Neuronal stem cell (in vitro differentiated cells): ENCODE measurements at regions not wholly inside any gene's neighbourhood (a gene's known extent, or its start where the extent isn't known, plus 50 kb on each side); places are given as distances from the start of the nearest gene placed in this dataset.

Experiments used
- DNase-seq: peaks from one replicate; pipeline ENCODE4 v3.0.0-alpha.2; 2013; ENCODE audit warnings: low spot score
- H2AFZ ChIP-seq: one replicate; pipeline ENCODE4 v1.6.1; 2013; ENCODE audit warnings: mild to moderate bottlenecking, low read length, inconsistent platforms
- H2AK5ac ChIP-seq: 2 replicates; pipeline ENCODE4 v1.6.1; 2013; ENCODE audit warnings: low read depth, mild to moderate bottlenecking, inconsistent platforms, low read length, moderate library complexity, mixed read lengths
- H2BK120ac ChIP-seq: 2 replicates; pipeline ENCODE4 v1.6.1; 2013; ENCODE audit warnings: low read depth, mild to moderate bottlenecking, inconsistent platforms, low read length, moderate library complexity, mixed read lengths
- H2BK12ac ChIP-seq: one replicate; pipeline ENCODE4 v1.6.1; 2013; ENCODE audit warnings: low read length, inconsistent platforms
- H2BK15ac ChIP-seq: 2 replicates; pipeline ENCODE4 v1.6.1; 2013; ENCODE audit warnings: mild to moderate bottlenecking, low read length, inconsistent platforms, mixed read lengths
- H2BK5ac ChIP-seq: one replicate; pipeline ENCODE4 v1.6.1; 2013; ENCODE audit warnings: inconsistent platforms, mild to moderate bottlenecking, low read length, moderate library complexity
- H3K14ac ChIP-seq: one replicate; pipeline ENCODE4 v1.6.1; 2013; ENCODE audit warnings: low read length, inconsistent platforms
- H3K18ac ChIP-seq: 2 replicates; pipeline ENCODE4 v1.6.1; 2013; ENCODE audit warnings: low read length, inconsistent platforms
- H3K23ac ChIP-seq: 2 replicates; pipeline ENCODE4 v1.6.1; 2013; ENCODE audit warnings: low read depth, mild to moderate bottlenecking, mixed read lengths, low read length, inconsistent platforms; ENCODE audit not compliant: poor library complexity
- H3K27ac ChIP-seq: replicated peaks from 3 replicates; pipeline ENCODE4 v1.5.1; 2013; ENCODE audit warnings: low read length, inconsistent platforms
- H3K27me3 ChIP-seq, 3 experiments: 2 replicates each; pipeline ENCODE4 v1.6.1; 2013; ENCODE audit warnings: low read length in 3 of 3, mild to moderate bottlenecking in 2 of 3, inconsistent platforms in 1 of 3, low read depth in 1 of 3, mixed read lengths in 1 of 3, moderate library complexity in 1 of 3; ENCODE audit not compliant: control insufficient read depth in 3 of 3, insufficient read depth in 3 of 3
- H3K36me3 ChIP-seq, 2 donors: replicated peaks in 1 of 2; 2 replicates each; pipeline ENCODE4 v1.6.1; 2013; ENCODE audit warnings: low read length in 2 of 2; ENCODE audit not compliant: control insufficient read depth in 2 of 2, insufficient read depth in 2 of 2
- H3K4ac ChIP-seq: 2 replicates; pipeline ENCODE4 v1.6.1; 2013; ENCODE audit warnings: inconsistent platforms, mild to moderate bottlenecking, low read length, moderate library complexity
- H3K4me1 ChIP-seq, 2 donors: 1 replicate in 1 of 2; 2 replicates in 1 of 2; pipeline ENCODE4 v1.6.1; 2013; ENCODE audit warnings: low read length in 2 of 2, low read depth in 1 of 2; ENCODE audit not compliant: control insufficient read depth in 2 of 2, insufficient read depth in 1 of 2
- H3K4me2 ChIP-seq: one replicate; pipeline ENCODE4 v1.6.1; 2013; ENCODE audit warnings: mild to moderate bottlenecking, low read length, inconsistent platforms; ENCODE audit not compliant: insufficient read depth, poor library complexity, severe bottlenecking
- H3K4me3 ChIP-seq, 2 donors: 2 replicates each; pipeline ENCODE4 v1.5.1; 2013; ENCODE audit warnings: low read length in 2 of 2, mild to moderate bottlenecking in 2 of 2, inconsistent platforms in 1 of 2, moderate library complexity in 1 of 2
- H3K79me1 ChIP-seq: one replicate; pipeline ENCODE4 v1.6.1; 2013; ENCODE audit warnings: low read depth, mild to moderate bottlenecking, inconsistent platforms, low read length, moderate library complexity
- H3K9ac ChIP-seq: one replicate; pipeline ENCODE4 v1.6.1; 2013; ENCODE audit warnings: mild to moderate bottlenecking, low read depth, low read length, inconsistent platforms; ENCODE audit not compliant: poor library complexity
- H3K9me3 ChIP-seq, 2 donors: replicated peaks in 1 of 2; 2 replicates each; pipeline versions ENCODE3 to v1.6.1; 2013; ENCODE audit warnings: low read length in 2 of 2, mild to moderate bottlenecking in 2 of 2, inconsistent platforms in 1 of 2, low read depth in 1 of 2, mixed read lengths in 1 of 2, moderate library complexity in 1 of 2; ENCODE audit not compliant: control insufficient read depth in 2 of 2, insufficient read depth in 1 of 2
- H4K8ac ChIP-seq: one replicate; pipeline ENCODE4 v1.6.1; 2013; ENCODE audit warnings: low read depth, mild to moderate bottlenecking, inconsistent platforms, low read length, moderate library complexity
- H4K91ac ChIP-seq: one replicate; pipeline ENCODE4 v1.6.1; 2013; ENCODE audit warnings: low read length, low read depth, mild to moderate bottlenecking, inconsistent platforms; ENCODE audit not compliant: poor library complexity
- WGBS, 2 donors: extraction: QIAGEN DNeasy Blood & Tissue Kit; methylation state at CpG; one replicate each; pipeline ENCODE4 v1.1.7; 2013; ENCODE audit warnings: missing lambda C conversion rate in 2 of 2, mixed read lengths in 1 of 2; ENCODE audit not compliant: insufficient read length in 2 of 2, insufficient replicate concordance in 1 of 2; ENCODE audit errors: extremely low coverage in 2 of 2; 5-methylcytosine and 5-hydroxymethylcytosine counted together

DNA sequence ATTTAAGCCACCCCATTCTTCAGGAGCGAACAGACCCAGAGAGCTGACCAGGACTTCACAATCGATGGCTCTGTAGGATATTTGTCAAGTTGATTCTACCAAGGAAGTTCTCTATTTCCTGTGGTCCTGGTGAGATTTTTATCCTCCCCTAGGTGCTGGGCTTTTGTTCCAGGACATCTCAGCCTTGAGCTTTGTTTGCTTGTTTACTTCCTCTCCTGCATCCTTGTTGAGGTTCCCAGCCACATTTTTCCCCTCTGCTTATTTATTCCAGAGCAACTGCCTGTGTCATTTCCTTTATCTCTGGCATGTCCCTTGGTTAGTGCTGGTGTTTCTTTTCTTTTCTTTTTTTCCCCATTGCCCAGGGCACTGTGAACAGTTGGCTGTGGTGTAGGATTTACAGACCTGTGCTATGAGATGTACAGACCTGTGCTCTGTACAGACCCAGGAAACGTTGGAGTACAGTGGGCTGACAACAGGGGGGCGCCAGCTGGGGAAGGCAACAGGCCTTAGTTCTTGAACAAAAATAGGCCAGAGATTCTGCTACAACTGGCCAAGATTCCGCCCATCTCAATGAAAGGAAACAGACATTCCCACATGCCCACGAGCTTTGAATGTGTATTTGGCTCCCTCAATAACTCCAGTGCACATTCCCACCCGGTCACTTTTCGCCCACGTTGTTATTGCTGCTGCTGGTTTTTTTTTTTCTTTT lies 235.9 kb upstream of the DDI1 start:
- no peak for DNase-seq
- Histone ChIP-seq H2BK5ac (no peak overlapping the region), H3K4me3 (no peak overlapping the region), H3K36me3 (no peaks in the 10 kb centered on the region), H3K9me3 (no peaks in the 10 kb centered on the region), H3K27ac (no peak overlapping the region), H3K14ac (no peak overlapping the region), H2BK15ac (no peak overlapping the region), H2AFZ (peak overlapping the region; percentile 4), H4K91ac (no peak overlapping the region), H3K23ac (no peak overlapping the region), H2AK5ac (no peak overlapping the region), H3K4me2 (no peak overlapping the region), H3K4me1 (no peaks in the 10 kb centered on the region), H2BK120ac (no peak overlapping the region), H3K18ac (peak overlapping the region; percentile 67), H3K79me1 (no peaks in the 10 kb centered on the region), H2BK12ac (no peak overlapping the region), H3K9ac (no peak overlapping the region), H4K8ac (no peak overlapping the region), H3K27me3 (no peaks in the 10 kb centered on the region), H3K4ac (no peak overlapping the region)
- no CpG with 5 or more reads among the region's 9 CpGs for WGBS, 2 donors

DNA sequence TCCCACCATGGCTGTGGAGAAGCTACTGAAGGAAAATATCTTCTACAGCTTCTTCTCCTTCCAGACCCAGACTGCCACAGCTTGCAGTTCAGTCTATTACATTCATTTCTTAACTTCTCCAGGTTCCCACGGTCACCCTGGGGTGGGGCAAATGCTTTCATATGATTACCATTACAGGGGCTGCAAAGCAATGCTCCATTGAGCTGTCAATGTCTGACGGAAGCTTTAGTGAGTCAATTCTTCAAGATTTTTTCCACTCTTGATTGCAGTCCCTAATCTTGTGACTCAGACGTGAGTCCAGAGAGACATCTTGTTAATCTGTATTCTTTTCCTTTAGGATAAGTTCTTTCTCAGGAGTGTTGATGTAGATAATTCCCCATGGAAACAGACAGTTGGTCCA lies 233.4 kb upstream of the DDI1 start:
- no CpG with 5 or more reads among the region's 3 CpGs for whole genome bisulfite sequencing, 2 donors
- H3K4me3 ChIP-seq: no peak overlapping the region
- no peak overlapping the region for H3K9ac ChIP-seq

GRCh38 chr11:103805688-103806009 lies 230.8 kb upstream of the DDI1 start:
- no peaks in the 10 kb centered on the region for H3K27me3 ChIP-seq
- no peak overlapping the region for H3K4me3 ChIP-seq
- no peak for DNase-seq
- H4K8ac ChIP-seq: no peak overlapping the region
- H2BK15ac ChIP-seq: no peak overlapping the region
- H3K4ac ChIP-seq: no peak overlapping the region
- H3K23ac ChIP-seq: no peak overlapping the region
- H4K91ac ChIP-seq: no peak overlapping the region
- H3K4me1 ChIP-seq: no peaks in the 10 kb centered on the region
- no peak overlapping the region for H3K14ac ChIP-seq
- no peak overlapping the region for H2BK120ac ChIP-seq
- H2AFZ ChIP-seq: no peak overlapping the region
- no peak overlapping the region for H3K18ac ChIP-seq
- no peak overlapping the region for H3K9ac ChIP-seq
- H2AK5ac ChIP-seq: no peak overlapping the region
- H3K9me3 ChIP-seq: no peaks in the 10 kb centered on the region
- no peak overlapping the region for H3K27ac ChIP-seq
- H2BK12ac ChIP-seq: no peak overlapping the region
- no peaks in the 10 kb centered on the region for H3K36me3 ChIP-seq
- no peak overlapping the region for H3K4me2 ChIP-seq
- H2BK5ac ChIP-seq: no peak overlapping the region
- no peaks in the 10 kb centered on the region for H3K79me1 ChIP-seq

More for the DNA sequence above, 233.4 kb upstream of the DDI1 start:
- H4K91ac ChIP-seq: no peak overlapping the region
- H3K4me2 ChIP-seq: no peak overlapping the region
- H3K18ac ChIP-seq: no peak overlapping the region
- no peaks in the 10 kb centered on the region for H3K4me1 ChIP-seq
- H2BK120ac ChIP-seq: no peak overlapping the region
- no peak overlapping the region for H3K4ac ChIP-seq
- H2BK5ac ChIP-seq: no peak overlapping the region
- no peaks in the 10 kb centered on the region for H3K79me1 ChIP-seq
- H2BK12ac ChIP-seq: no peak overlapping the region
- no peak for DNase-seq
- H2BK15ac ChIP-seq: no peak overlapping the region
- H3K14ac ChIP-seq: no peak overlapping the region
- H3K27me3 ChIP-seq: no peaks in the 10 kb centered on the region
- no peak overlapping the region for H2AFZ ChIP-seq
- no peak overlapping the region for H3K23ac ChIP-seq
- no peaks in the 10 kb centered on the region for H3K36me3 ChIP-seq
- H4K8ac ChIP-seq: no peak overlapping the region
- H2AK5ac ChIP-seq: no peak overlapping the region
- no peaks in the 10 kb centered on the region for H3K9me3 ChIP-seq
- H3K27ac ChIP-seq: no peak overlapping the region

GRCh38 chr11:103806130-103806895 lies 230.1 kb upstream of the DDI1 start:
- WGBS, 2 donors: no CpG with 5 or more reads among the region's 5 CpGs

More at GRCh38 chr11:103806130-103806895, 230.1 kb upstream of the DDI1 start:
- H2BK5ac ChIP-seq: no peak overlapping the region
- no peaks in the 10 kb centered on the region for H3K27me3 ChIP-seq
- no peak overlapping the region for H3K4ac ChIP-seq
- no peak overlapping the region for H2BK120ac ChIP-seq
- H3K36me3 ChIP-seq: no peaks in the 10 kb centered on the region
- no peak overlapping the region for H2BK12ac ChIP-seq
- no peak overlapping the region for H4K91ac ChIP-seq
- H3K14ac ChIP-seq: no peak overlapping the region
- no peak overlapping the region for H4K8ac ChIP-seq
- no peaks in the 10 kb centered on the region for H3K9me3 ChIP-seq
- no peaks in the 10 kb centered on the region for H3K79me1 ChIP-seq
- H3K18ac ChIP-seq: no peak overlapping the region
- H3K4me1 ChIP-seq: no peaks in the 10 kb centered on the region
- no peak overlapping the region for H3K4me2 ChIP-seq
- no peak overlapping the region for H3K27ac ChIP-seq
- no peak overlapping the region for H2AK5ac ChIP-seq
- H3K4me3 ChIP-seq: no peak overlapping the region
- H2AFZ ChIP-seq: no peak overlapping the region
- H3K9ac ChIP-seq: no peak overlapping the region
- no peak overlapping the region for H2BK15ac ChIP-seq
- DNase-seq: no peak
- H3K23ac ChIP-seq: no peak overlapping the region
